ENCODE measurements at regions not wholly inside any gene's neighbourhood (a gene's known extent, or its start where the extent isn't known, plus 50 kb on each side); places are given as distances from the start of the nearest gene placed in this dataset.
A peak's percentile ranks its signal among the peaks of the same experiment; 100 is the strongest.

GRCh38 chr3:197353867-197354567, 55.6 kb upstream of the DLG1 start:
- TF ChIP-seq EZH2 (IDR thresholded peaks at IDR 0.05; ENCODE audit: insufficient read depth, poor library complexity, severe bottlenecking), result no peak
- peak overlapping the region; percentile 75 for H2AFZ ChIP-seq
- peak overlapping the region; percentile 46 for H3K4me3 ChIP-seq
- DNase-seq, result peak; percentile 48
- no peaks in the 10 kb centered on the region for H3K36me3 ChIP-seq (ENCODE audit: low read depth)
- no peaks in the 10 kb centered on the region for H4K20me1 ChIP-seq (ENCODE audit: insufficient read depth)
- peaks cover 23% of the 10 kb centered on the region for H3K4me1 ChIP-seq (ENCODE audit: insufficient read depth)
- peak overlapping the region; percentile 50 for H3K4me2 ChIP-seq (ENCODE audit: unreplicated experiment)
- no peaks in the 10 kb centered on the region for H3K27me3 ChIP-seq (replicated peaks; ENCODE audit: insufficient read depth)
- no peaks in the 10 kb centered on the region for H3K9me2 ChIP-seq (ENCODE audit: insufficient read depth)
- no peaks in the 10 kb centered on the region for H3K79me2 ChIP-seq (ENCODE audit: insufficient read depth)
- no peaks in the 10 kb centered on the region for H3K9me3 ChIP-seq (ENCODE audit: low read depth)
- peak overlapping the region; percentile 34 for H3K9ac ChIP-seq
- 59 to 61% methylated on average over 10 of the region's 10 CpGs for WGBS, 2 experiments (ENCODE audit: low coverage in 1 of 2, low lambda C conversion rate in 2 of 2, missing lambda C conversion rate in 2 of 2)
- in situ Hi-C loops (cut with MboI), result no loop called here
- peaks cover 18% of the 10 kb centered on the region for H3F3A ChIP-seq (ENCODE audit: insufficient read depth)
- H3K27ac ChIP-seq, result no peak overlapping the region

GRCh38 chr3:197353001-197353866, 54.8 kb upstream of the DLG1 start:
- Histone ChIP-seq H3K27me3 (replicated peaks; ENCODE audit: insufficient read depth) (no peaks in the 10 kb centered on the region), H4K20me1 (ENCODE audit: insufficient read depth) (no peaks in the 10 kb centered on the region), H3F3A (ENCODE audit: insufficient read depth) (peaks cover 18% of the 10 kb centered on the region), H3K4me2 (ENCODE audit: unreplicated experiment) (peak overlapping the region; percentile 50), H3K9me3 (ENCODE audit: low read depth) (no peaks in the 10 kb centered on the region), H2AFZ (no peak overlapping the region), H3K27ac (no peak overlapping the region), H3K79me2 (ENCODE audit: insufficient read depth) (no peaks in the 10 kb centered on the region), H3K4me3 (no peak overlapping the region), H3K9me2 (ENCODE audit: insufficient read depth) (no peaks in the 10 kb centered on the region), H3K36me3 (ENCODE audit: low read depth) (no peaks in the 10 kb centered on the region), H3K4me1 (ENCODE audit: insufficient read depth) (peaks cover 23% of the 10 kb centered on the region), H3K9ac (no peak overlapping the region)
- WGBS, 2 experiments (ENCODE audit: low coverage in 1 of 2, low lambda C conversion rate in 2 of 2, missing lambda C conversion rate in 2 of 2), result 49 to 51% methylated on average over 8 of the region's 8 CpGs
- peak; percentile 44 for DNase-seq
- TF ChIP-seq EZH2phosphoT487 (IDR thresholded peaks at IDR 0.05; ENCODE audit: insufficient read depth, low read depth) (no peak), EZH2 (IDR thresholded peaks at IDR 0.05; ENCODE audit: insufficient read depth, poor library complexity, severe bottlenecking) (no peak)
- in situ Hi-C loops (cut with MboI), result no loop called here

GRCh38 chr3:197352382-197352781, 54.0 kb upstream of the DLG1 start:
- TF ChIP-seq EZH2phosphoT487 (IDR thresholded peaks at IDR 0.05; ENCODE audit: insufficient read depth, low read depth), result no peak
- TF ChIP-seq EZH2 (IDR thresholded peaks at IDR 0.05; ENCODE audit: insufficient read depth, poor library complexity, severe bottlenecking), result no peak
- no peak overlapping the region for H2AFZ ChIP-seq
- H3K79me2 ChIP-seq (ENCODE audit: insufficient read depth), result no peaks in the 10 kb centered on the region
- no peaks in the 10 kb centered on the region for H3K9me2 ChIP-seq (ENCODE audit: insufficient read depth)
- 17 to 21% methylated on average over 5 of the region's 5 CpGs for WGBS, 2 experiments (ENCODE audit: low coverage in 1 of 2, low lambda C conversion rate in 2 of 2, missing lambda C conversion rate in 2 of 2)
- no peaks in the 10 kb centered on the region for H4K20me1 ChIP-seq (ENCODE audit: insufficient read depth)
- no peak overlapping the region for H3K4me2 ChIP-seq (ENCODE audit: unreplicated experiment)
- H3K9me3 ChIP-seq (ENCODE audit: low read depth), result no peaks in the 10 kb centered on the region
- no peak overlapping the region for H3K4me3 ChIP-seq
- H3K9ac ChIP-seq, result no peak overlapping the region
- no peak overlapping the region for H3K27ac ChIP-seq
- no peaks in the 10 kb centered on the region for H3K27me3 ChIP-seq (replicated peaks; ENCODE audit: insufficient read depth)
- peaks cover 18% of the 10 kb centered on the region for H3F3A ChIP-seq (ENCODE audit: insufficient read depth)
- H3K36me3 ChIP-seq (ENCODE audit: low read depth), result no peaks in the 10 kb centered on the region
- peak; percentile 92 for DNase-seq
- in situ Hi-C loops (cut with MboI), result no loop called here
- H3K4me1 ChIP-seq (ENCODE audit: insufficient read depth), result peaks cover 23% of the 10 kb centered on the region

- TF ChIP-seq EZH2 (IDR thresholded peaks at IDR 0.05; ENCODE audit: insufficient read depth, poor library complexity, severe bottlenecking) (no peak), EZH2phosphoT487 (IDR thresholded peaks at IDR 0.05; ENCODE audit: insufficient read depth, low read depth) (no peak)
- in situ Hi-C loops (cut with MboI), result no loop called here
These were observed 52.0 kb upstream of the DLG1 start for GRCh38 chr3:197350446-197350845.

More at GRCh38 chr3:197350446-197350845, 52.0 kb upstream of the DLG1 start:
- H4K20me1 ChIP-seq (ENCODE audit: insufficient read depth), result no peaks in the 10 kb centered on the region
- H2AFZ ChIP-seq, result no peak overlapping the region
- WGBS, 2 experiments (ENCODE audit: low coverage in 1 of 2, low lambda C conversion rate in 2 of 2, missing lambda C conversion rate in 2 of 2), result 79 to 81% methylated on average over 13 of the region's 13 CpGs
- H3K4me2 ChIP-seq (ENCODE audit: unreplicated experiment), result no peak overlapping the region
- H3K4me1 ChIP-seq (ENCODE audit: insufficient read depth), result peaks cover 23% of the 10 kb centered on the region
- H3K27me3 ChIP-seq (replicated peaks; ENCODE audit: insufficient read depth), result no peaks in the 10 kb centered on the region
- H3K9me3 ChIP-seq (ENCODE audit: low read depth), result no peaks in the 10 kb centered on the region
- no peak overlapping the region for H3K27ac ChIP-seq
- H3K4me3 ChIP-seq, result no peak overlapping the region
- H3K9me2 ChIP-seq (ENCODE audit: insufficient read depth), result no peaks in the 10 kb centered on the region
- H3F3A ChIP-seq (ENCODE audit: insufficient read depth), result peaks cover 18% of the 10 kb centered on the region
- H3K79me2 ChIP-seq (ENCODE audit: insufficient read depth), result no peaks in the 10 kb centered on the region
- no peak overlapping the region for H3K9ac ChIP-seq
- no peaks in the 10 kb centered on the region for H3K36me3 ChIP-seq (ENCODE audit: low read depth)
- no peak for DNase-seq
